Heart right ventricle (tissue), 16 donors: ENCODE measurements at regions not wholly inside any gene's neighbourhood (a gene's known extent, or its start where the extent isn't known, plus 50 kb on each side); places are given as distances from the start of the nearest gene placed in this dataset.

Experiments
- ATAC-seq, 8 donors: fragments of 200-7000 bp; cut with Tn5 transposase; one replicate each; pipeline ENCODE4 v1.9.1; 2020; ENCODE audit warnings: mild to moderate bottlenecking in 8 of 8, moderate library complexity in 8 of 8, moderate number of reproducible peaks in 1 of 8
- DNase-seq, 2 donors: peaks; one replicate each; pipeline ENCODE4 v3.0.0-alpha.2; 2020
- H3K27ac ChIP-seq, 10 donors: fragments of 200-600 bp; sonication (generic) in 2 of 10; one replicate each; pipeline versions ENCODE4 v1.5.0 to v1.8.0; 2020 to 2022; ENCODE audit warnings: mild to moderate bottlenecking in 3 of 10
- H3K27me3 ChIP-seq, 7 donors: fragments of 200-600 bp; one replicate each; pipeline ENCODE4 v1.8.0; 2021 to 2022; ENCODE audit warnings: mild to moderate bottlenecking in 2 of 7
- H3K36me3 ChIP-seq, 9 donors: fragments of 200-600 bp; sonication (generic) in 1 of 9; one replicate each; pipeline versions ENCODE4 v1.5.0 to v1.8.0; 2020 to 2022; ENCODE audit warnings: mild to moderate bottlenecking in 2 of 9
- H3K4me1 ChIP-seq, 9 donors: fragments of 200-600 bp; sonication (generic) in 1 of 9; one replicate each; pipeline versions ENCODE4 v1.5.0 to v1.8.0; 2020 to 2022; ENCODE audit warnings: mild to moderate bottlenecking in 4 of 9
- H3K4me3 ChIP-seq, 10 donors: fragments of 200-600 bp; sonication (generic) in 2 of 10; one replicate each; pipeline versions ENCODE4 v1.5.0 to v1.8.0; 2020 to 2022; ENCODE audit warnings: mild to moderate bottlenecking in 7 of 10, moderate library complexity in 2 of 10
- H3K9me3 ChIP-seq, 11 donors: fragments of 200-600 bp in 10 of 11; sonication (generic) in 2 of 11; one replicate each; pipeline versions ENCODE4 v1.5.0 to v1.8.0; 2013 to 2022; ENCODE audit warnings: mild to moderate bottlenecking in 2 of 11, control low read depth in 1 of 11, moderate library complexity in 1 of 11
- WGBS, 2 donors: extraction: QIAGEN DNeasy Blood & Tissue Kit; methylation state at CpG; one replicate each; pipeline ENCODE4 v1.1.7; 2013; ENCODE audit warnings: inconsistent platforms in 1 of 2; 5-methylcytosine and 5-hydroxymethylcytosine counted together
- intact Hi-C, 10 donors: fragments of 100-400 bp; cut with DNase I; formaldehyde crosslinking; loops; one replicate each; pipeline versions ENCODE4 v1.11.1 to v1.14.2; 2022
- TF ChIP-seq, protein P1 (sequence below), 9 donors: fragments of 200-600 bp; sonication (generic) in 2 of 9; IDR thresholded peaks; one replicate each; pipeline versions ENCODE4 v1.5.0 to v1.8.0; 2021 to 2022; ENCODE audit warnings: antibody characterized with exemption in 9 of 9, mild to moderate bottlenecking in 5 of 9, moderate library complexity in 1 of 9
- donor health status: Arrhythmogenic right ventricular cardiomyopathy.
- donor health status: ischemic (EF 13 %, LVEDD 7.1; RV severe dilation, severe dysfunction).
- donor health status: healthy with polysubstance abuse.
- donor health status: DM: no; HTN: yes; CAD: no.
- donor health status: DM: no; HTN: no; CAD: no.
- donor health status: ischemic (EF 25% LVEDD 6.9; RV normal size, moderate dysfunction).
- donor health status: ischemic (EF 25% LVEDD 5.7; RV mildly dilated, moderate dysfunction).
- donor health status: healthy.
- donor health status: DM: yes; HTN: yes; CAD: no.
- donor health status: Ischemic cardiomyopathy.
- donor health status: ischemic (EF 35%, LVEDD 5.7; RV mildly dilated, moderate dysfunction).
- donor health status: nonischemic (EF 11% LVEDD 7.7; RV severe dilation, severe dysfunction).
- donor health status: DM: yes; HTN: yes; CAD: no.
- donor health status: PGD.
- donor health status: ischemic (EF 29% LVEDD 5.4; RV normal size, mild dysfunction).
- donor health status: nonischemic (EF 23%, LVEDD 6.1; RV moderate dilation, normal function).

DNA sequence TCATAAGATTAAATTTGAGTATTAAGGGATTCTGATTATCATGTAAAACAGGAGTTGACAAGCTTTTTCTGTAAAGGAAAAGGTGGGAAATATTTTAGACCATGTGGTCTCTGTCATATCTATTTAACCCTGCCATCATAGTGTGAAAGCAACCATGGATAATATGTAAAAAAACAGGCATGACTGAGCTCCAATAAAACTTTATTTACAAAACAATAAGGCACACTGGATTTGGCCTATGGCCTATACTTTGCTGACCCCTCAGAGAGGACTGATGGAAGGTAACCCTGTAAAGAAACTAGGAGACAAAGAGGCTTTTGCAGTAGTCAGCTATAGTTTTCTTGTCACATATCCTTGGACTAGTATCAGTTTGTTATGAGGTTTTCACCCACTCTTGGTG lies 130.5 kb upstream of the CDK13 start:
- no peak for ATAC-seq
- Histone ChIP-seq H3K4me1 (peaks cover 0 to 17% (median 11%) of the 10 kb centered on the region in 9 donors), H3K9me3 (no peaks in the 10 kb centered on the region), H3K27me3 (peaks cover 0 to 10% (median 0%) of the 10 kb centered on the region in 7 donors), H3K27ac (no peak overlapping the region), H3K4me3 (no peak overlapping the region), H3K36me3 (no peaks in the 10 kb centered on the region)
- DNase-seq, result no peak
- intact Hi-C loops, result no loop called here
- TF ChIP-seq, protein P1, sequence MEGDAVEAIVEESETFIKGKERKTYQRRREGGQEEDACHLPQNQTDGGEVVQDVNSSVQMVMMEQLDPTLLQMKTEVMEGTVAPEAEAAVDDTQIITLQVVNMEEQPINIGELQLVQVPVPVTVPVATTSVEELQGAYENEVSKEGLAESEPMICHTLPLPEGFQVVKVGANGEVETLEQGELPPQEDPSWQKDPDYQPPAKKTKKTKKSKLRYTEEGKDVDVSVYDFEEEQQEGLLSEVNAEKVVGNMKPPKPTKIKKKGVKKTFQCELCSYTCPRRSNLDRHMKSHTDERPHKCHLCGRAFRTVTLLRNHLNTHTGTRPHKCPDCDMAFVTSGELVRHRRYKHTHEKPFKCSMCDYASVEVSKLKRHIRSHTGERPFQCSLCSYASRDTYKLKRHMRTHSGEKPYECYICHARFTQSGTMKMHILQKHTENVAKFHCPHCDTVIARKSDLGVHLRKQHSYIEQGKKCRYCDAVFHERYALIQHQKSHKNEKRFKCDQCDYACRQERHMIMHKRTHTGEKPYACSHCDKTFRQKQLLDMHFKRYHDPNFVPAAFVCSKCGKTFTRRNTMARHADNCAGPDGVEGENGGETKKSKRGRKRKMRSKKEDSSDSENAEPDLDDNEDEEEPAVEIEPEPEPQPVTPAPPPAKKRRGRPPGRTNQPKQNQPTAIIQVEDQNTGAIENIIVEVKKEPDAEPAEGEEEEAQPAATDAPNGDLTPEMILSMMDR (IDR thresholded peaks at IDR 0.05), result no peak

DNA sequence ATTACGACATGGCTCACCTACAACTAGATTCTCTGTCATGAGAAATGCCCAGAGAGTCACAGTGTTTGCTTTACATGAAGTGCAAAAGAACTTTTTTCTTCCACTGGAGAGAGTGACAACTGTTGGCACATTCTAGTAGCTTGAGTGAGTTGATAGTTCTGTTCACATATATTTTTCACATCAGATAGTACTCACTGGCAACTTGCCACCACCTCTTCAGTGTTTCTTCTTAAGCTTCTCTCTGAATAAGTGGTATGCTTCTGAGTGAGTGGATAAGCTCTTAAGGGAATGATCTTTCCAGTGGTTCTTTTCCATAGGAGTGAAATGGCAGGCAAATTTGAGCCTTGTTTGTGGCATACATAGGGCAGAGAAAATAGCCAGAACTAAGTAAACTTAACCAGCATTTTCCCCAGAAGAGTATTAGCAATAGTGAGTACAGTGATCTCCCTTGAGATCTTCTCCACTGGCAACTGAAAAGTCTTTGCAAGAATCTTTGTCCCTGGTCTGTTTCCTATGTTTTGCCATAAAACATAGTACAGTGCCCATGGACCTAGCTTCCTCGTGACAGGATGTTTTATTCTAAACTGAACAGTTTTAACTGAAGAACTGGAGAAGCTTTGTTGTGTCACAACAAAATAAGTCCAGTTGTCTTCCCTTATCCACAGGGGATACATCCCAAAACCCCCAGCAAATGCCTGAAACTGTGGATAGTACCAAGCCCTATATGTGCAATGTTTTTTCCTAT lies 125.4 kb upstream of the CDK13 start:
- 81 to 82% methylated on average over 2 of the region's 2 CpGs for WGBS, 2 donors

DNA sequence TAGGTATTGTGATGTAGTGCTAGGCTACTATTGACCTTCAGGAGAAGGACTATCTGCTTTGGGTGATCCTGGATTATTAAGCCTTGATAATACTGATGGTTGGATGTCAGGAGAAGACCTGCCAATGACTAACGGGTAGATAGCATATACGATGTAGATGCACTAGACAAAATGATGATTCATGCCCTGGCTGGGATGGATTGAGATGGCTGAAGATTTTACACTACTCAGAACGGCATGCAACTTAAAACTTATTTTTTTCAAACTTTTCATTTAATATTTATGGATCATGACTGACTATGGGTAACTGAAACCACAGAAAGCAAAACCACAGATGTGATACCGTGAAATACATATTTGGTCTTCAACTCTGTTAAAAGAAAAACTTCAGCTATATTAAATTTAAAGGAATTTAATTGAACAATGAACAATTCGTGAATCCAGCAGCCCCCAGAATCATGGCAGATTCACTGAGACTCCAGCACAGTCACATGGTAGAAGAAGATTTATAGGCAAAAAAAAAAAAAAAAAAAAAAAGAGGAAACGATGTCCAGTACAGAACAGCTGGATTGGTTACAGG lies 124.6 kb upstream of the CDK13 start:
- intact Hi-C loops, result no loop called here
- Histone ChIP-seq H3K4me1 (no peaks in the 10 kb centered on the region), H3K36me3 (no peaks in the 10 kb centered on the region), H3K27ac (no peak overlapping the region), H3K9me3 (no peaks in the 10 kb centered on the region), H3K4me3 (no peak overlapping the region), H3K27me3 (peaks cover 0 to 5% (median 0%) of the 10 kb centered on the region in 7 donors)
- ATAC-seq (no peak), DNase-seq (no peak)
- TF ChIP-seq, protein P1 (IDR thresholded peaks at IDR 0.05), result no peak
- 79 to 80% methylated on average over 6 of the region's 6 CpGs for WGBS, 2 donors

More for the DNA sequence above, 125.4 kb upstream of the CDK13 start:
- ATAC-seq (no peak), DNase-seq (no peak)
- Histone ChIP-seq H3K27ac (no peak overlapping the region), H3K27me3 (peaks cover 0 to under 1% (median 0%) of the 10 kb centered on the region in 7 donors), H3K4me1 (no peaks in the 10 kb centered on the region), H3K9me3 (no peaks in the 10 kb centered on the region), H3K4me3 (no peak overlapping the region), H3K36me3 (no peaks in the 10 kb centered on the region)
- intact Hi-C loops, result no loop called here
- TF ChIP-seq, protein P1 (IDR thresholded peaks at IDR 0.05), result no peak

DNA sequence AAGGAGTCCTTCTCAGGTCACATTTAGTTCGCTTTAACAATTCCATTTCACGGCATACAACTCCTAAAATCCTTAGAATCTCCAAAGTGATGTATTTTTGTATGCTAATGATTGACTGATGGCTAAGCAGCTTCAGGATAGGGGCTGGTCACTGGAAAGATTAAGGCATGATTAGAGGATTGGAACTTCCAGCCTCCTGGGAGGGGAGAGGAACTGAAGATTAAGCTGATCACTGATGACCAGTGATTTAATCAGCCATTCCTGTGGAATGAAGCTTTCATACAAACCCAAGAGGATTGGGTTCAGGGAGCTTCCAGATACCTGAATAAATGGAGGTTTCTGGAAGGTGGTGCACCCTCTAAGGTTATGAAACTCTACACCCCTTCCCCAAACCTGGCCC lies 123.9 kb upstream of the CDK13 start:
- WGBS, 2 donors, result 47 to 48% methylated on average over 2 of the region's 2 CpGs
- no peaks in the 10 kb centered on the region for H3K4me1 ChIP-seq
- no peak overlapping the region for H3K27ac ChIP-seq
- H3K9me3 ChIP-seq, result no peaks in the 10 kb centered on the region
- no peak overlapping the region for H3K4me3 ChIP-seq
- intact Hi-C loops, result no loop called here
- peaks cover 0 to 8% (median 4%) of the 10 kb centered on the region in 7 donors for H3K27me3 ChIP-seq
- H3K36me3 ChIP-seq, result no peaks in the 10 kb centered on the region
- ATAC-seq (no peak), DNase-seq (no peak)
- TF ChIP-seq, protein P1 (IDR thresholded peaks at IDR 0.05), result no peak
